Spleen (tissue), 11 donors: ENCODE measurements at regions not wholly inside any gene's neighbourhood (a gene's known extent, or its start where the extent isn't known, plus 50 kb on each side); places are given as distances from the start of the nearest gene placed in this dataset.

Source experiments
- DNase-seq: peaks from one replicate; pipeline ENCODE4 v3.0.0-alpha.2; 2020
- H3K27ac ChIP-seq, 8 donors: fragments of 200-600 bp; sonication (generic) in 7 of 8; 1 replicate in 4 of 8; 2 replicates in 4 of 8; pipeline versions ENCODE4 v1.5.0 to v1.8.0; 2016 to 2021; ENCODE audit warnings: inconsistent platforms in 4 of 8, mild to moderate bottlenecking in 4 of 8, moderate library complexity in 1 of 8
- H3K27me3 ChIP-seq, 7 donors: fragments of 200-600 bp; sonication (generic) in 6 of 7; replicated peaks in 1 of 7; 1 replicate in 4 of 7; 2 replicates in 3 of 7; pipeline versions ENCODE4 v1.5.0 to v1.8.0; 2016 to 2021; ENCODE audit warnings: inconsistent platforms in 3 of 7, mild to moderate bottlenecking in 1 of 7
- H3K36me3 ChIP-seq, 6 donors: fragments of 200-600 bp; sonication (generic) in 5 of 6; 1 replicate in 4 of 6; 2 replicates in 2 of 6; pipeline versions ENCODE4 v1.5.0 to v1.8.0; 2016 to 2021; ENCODE audit warnings: inconsistent platforms in 2 of 6
- H3K4me1 ChIP-seq, 6 donors: fragments of 200-600 bp; sonication (generic) in 5 of 6; 1 replicate in 3 of 6; 2 replicates in 3 of 6; pipeline versions ENCODE4 v1.5.0 to v1.8.0; 2016 to 2021; ENCODE audit warnings: inconsistent platforms in 3 of 6
- H3K4me3 ChIP-seq, 8 donors: fragments of 200-600 bp; sonication (generic) in 7 of 8; 1 replicate in 4 of 8; 2 replicates in 4 of 8; pipeline versions ENCODE4 v1.5.0 to v1.8.0; 2016 to 2021; ENCODE audit warnings: inconsistent platforms in 4 of 8, mild to moderate bottlenecking in 4 of 8, moderate library complexity in 2 of 8
- H3K9me3 ChIP-seq, 8 donors: fragments of 200-600 bp; sonication (generic) in 7 of 8; 1 replicate in 4 of 8; 2 replicates in 4 of 8; pipeline versions ENCODE4 v1.5.0 to v1.8.0; 2016 to 2021; ENCODE audit warnings: inconsistent platforms in 4 of 8
- CTCF ChIP-seq, 11 experiments: fragments of 200-600 bp in 7 of 11; fragments of 450-650 bp in 4 of 11; sonication (generic) in 4 of 11; IDR thresholded peaks in 8 of 11; conservative IDR thresholded peaks in 3 of 11; 1 replicate in 7 of 11; 2 replicates in 4 of 11; pipeline versions ENCODE4 v1.4.0 to v1.8.0; 2016 to 2021; ENCODE audit warnings: antibody characterized with exemption in 11 of 11, inconsistent platforms in 4 of 11, mild to moderate bottlenecking in 1 of 11
- POLR2A ChIP-seq, 3 donors: fragments of 450-650 bp; IDR thresholded peaks; one replicate each; pipeline ENCODE4 v1.5.1; 2017; ENCODE audit warnings: antibody characterized with exemption in 3 of 3, mild to moderate bottlenecking in 1 of 3
- POLR2AphosphoS5 ChIP-seq, 3 donors: sonication (generic); formaldehyde crosslinking; IDR thresholded peaks; one replicate each; pipeline ENCODE4 v1.5.1; 2017; ENCODE audit warnings: antibody characterized with exemption in 3 of 3
- WGBS, 5 donors: extraction: QIAGEN DNeasy Blood & Tissue Kit in 3 of 5; methylation state at CpG; one replicate each; pipeline versions ENCODE4 v1.1.5 to v1.1.7; 2013 to 2018; 5-methylcytosine and 5-hydroxymethylcytosine counted together
- intact Hi-C: fragments of 100-400 bp; cut with DNase I; formaldehyde crosslinking; loops from one replicate; pipeline ENCODE4 v1.15.0; 2023; ENCODE audit warnings: low total_unique reads
- donor health status: healthy with polysubstance abuse.
- donor health status: DM: no; HTN: no; CAD: no; lungs with moderate emphysema.
- donor health status: DM: no; HTN: no; CAD: no.
- donor health status: Bipolar disorder and iron deficiency.
- donor health status: healthy.
- donor health status: DM: no; HTN: no; CAD: no.
- donor health status: DM: yes; HTN: yes; CAD: no.

- Histone ChIP-seq H3K9me3 (peaks cover 0 to 5% (median 0%) of the 10 kb centered on the region in 8 donors), H3K27ac (no peak overlapping the region), H3K27me3 (peaks cover 0 to 90% (median 17%) of the 10 kb centered on the region in 7 donors), H3K4me3 (no peak overlapping the region), H3K36me3 (no peaks in the 10 kb centered on the region), H3K4me1 (peaks cover 0 to 24% (median 10%) of the 10 kb centered on the region in 6 donors)
- no peak for DNase-seq
- intact Hi-C loops, result no loop called here
- TF ChIP-seq CTCF (IDR thresholded peaks at IDR 0.05 in 8 of 11, conservative IDR thresholded peaks at IDR 0.05 in 3 of 11) (no peak), POLR2A (IDR thresholded peaks at IDR 0.05) (no peak), POLR2AphosphoS5 (IDR thresholded peaks at IDR 0.05) (no peak)
Measured at GRCh38 chr17:34172390-34172918, 82.6 kb upstream of the CCL2 start.

GRCh38 chr17:34173241-34173640 is 81.8 kb upstream of the CCL2 start:
- Histone ChIP-seq H3K4me3 (no peak overlapping the region), H3K4me1 (peaks cover 0 to 32% (median 15%) of the 10 kb centered on the region in 6 donors), H3K36me3 (no peaks in the 10 kb centered on the region), H3K27ac (no peak overlapping the region), H3K9me3 (peaks cover 0 to 5% (median 0%) of the 10 kb centered on the region in 8 donors), H3K27me3 (peaks cover 0 to 83% (median 17%) of the 10 kb centered on the region in 7 donors)
- intact Hi-C loops, result no loop called here
- 23 to 45% (median 24%) methylated on average over 4 of the region's 4 CpGs for WGBS, 5 donors
- TF ChIP-seq POLR2AphosphoS5 (IDR thresholded peaks at IDR 0.05), result no peak
- DNase-seq, result no peak

- peaks cover 0 to 35% (median 19%) of the 10 kb centered on the region in 6 donors for H3K4me1 ChIP-seq
- no peaks in the 10 kb centered on the region for H3K36me3 ChIP-seq
- peaks cover 0 to 5% (median 0%) of the 10 kb centered on the region in 8 donors for H3K9me3 ChIP-seq
- H3K27me3 ChIP-seq, result peaks cover 0 to 84% (median 21%) of the 10 kb centered on the region in 7 donors
- intact Hi-C loops, result no loop called here
- 71 to 90% (median 85%) methylated on average over 1 of the region's 1 CpG for WGBS, 5 donors
- TF ChIP-seq POLR2AphosphoS5 (IDR thresholded peaks at IDR 0.05), result no peak
- TF ChIP-seq CTCF (IDR thresholded peaks at IDR 0.05 in 8 of 11, conservative IDR thresholded peaks at IDR 0.05 in 3 of 11), result no peak
- TF ChIP-seq POLR2A (IDR thresholded peaks at IDR 0.05), result no peak
- H3K4me3 ChIP-seq, result no peak overlapping the region
- no peak for DNase-seq
- no peak overlapping the region for H3K27ac ChIP-seq
Measured at GRCh38 chr17:34174496-34174895, 80.6 kb upstream of the CCL2 start.

- no peak for TF ChIP-seq POLR2A (IDR thresholded peaks at IDR 0.05)
- no peak for TF ChIP-seq POLR2AphosphoS5 (IDR thresholded peaks at IDR 0.05)
- no peak for TF ChIP-seq CTCF (IDR thresholded peaks at IDR 0.05 in 8 of 11, conservative IDR thresholded peaks at IDR 0.05 in 3 of 11)
- no peak overlapping the region for H3K4me3 ChIP-seq
Measured at GRCh38 chr17:34176440-34176839, 78.6 kb upstream of the CCL2 start.

More at GRCh38 chr17:34176440-34176839, 78.6 kb upstream of the CCL2 start:
- peak overlapping the region in 1 of 8 donors; percentile 53 for H3K27ac ChIP-seq
- H3K27me3 ChIP-seq, result peaks cover 0 to 87% (median 28%) of the 10 kb centered on the region in 7 donors
- no peaks in the 10 kb centered on the region for H3K36me3 ChIP-seq
- DNase-seq, result no peak
- 72 to 98% (median 95%) methylated on average over 2 of the region's 2 CpGs for WGBS, 5 donors
- intact Hi-C loops, result no loop called here
- H3K9me3 ChIP-seq, result peaks cover 0 to 5% (median 0%) of the 10 kb centered on the region in 8 donors
- H3K4me1 ChIP-seq, result peaks cover 0 to 35% (median 19%) of the 10 kb centered on the region in 6 donors
